RWPE2 (cell line): ENCODE measurements at regions not wholly inside any gene's neighbourhood (a gene's known extent, or its start where the extent isn't known, plus 50 kb on each side); places are given as distances from the start of the nearest gene placed in this dataset.

Experiments
- ATAC-seq: fragments of 200-7000 bp; cut with Tn5 transposase; 3 replicates; pipeline ENCODE4 v1.9.1; 2021; ENCODE audit warnings: low read depth
- DNase-seq: peaks from one replicate; pipeline ENCODE4 v3.0.0-alpha.2; 2020; ENCODE audit warnings: low spot score
- H3K27ac ChIP-seq: fragments of 450-650 bp; 2 replicates; pipeline ENCODE4 v1.5.1; 2017; ENCODE audit warnings: mild to moderate bottlenecking; ENCODE audit not compliant: poor library complexity, severe bottlenecking
- H3K27me3 ChIP-seq: fragments of 250-450 bp; sonication (Bioruptor Pico); 2 replicates; pipeline ENCODE4 v1.5.1; 2021; ENCODE audit warnings: mild to moderate bottlenecking, moderate library complexity; ENCODE audit not compliant: insufficient read depth, poor library complexity, severe bottlenecking
- H3K36me3 ChIP-seq: fragments of 250-450 bp; sonication (Bioruptor Pico); 2 replicates; pipeline ENCODE4 v1.5.1; 2020; ENCODE audit warnings: low read depth, mild to moderate bottlenecking, moderate library complexity
- H3K4me1 ChIP-seq: fragments of 250-450 bp; sonication (Bioruptor Pico); 2 replicates; pipeline ENCODE4 v1.5.1; 2021; ENCODE audit warnings: mild to moderate bottlenecking, moderate library complexity; ENCODE audit not compliant: insufficient read depth, poor library complexity, severe bottlenecking
- H3K4me3 ChIP-seq: fragments of 250-450 bp; sonication (Bioruptor Pico); 2 replicates; pipeline ENCODE4 v1.5.1; 2021; ENCODE audit warnings: mild to moderate bottlenecking, moderate library complexity; ENCODE audit not compliant: severe bottlenecking
- H3K9me3 ChIP-seq: fragments of 250-450 bp; sonication (Bioruptor Pico); 2 replicates; pipeline ENCODE4 v1.5.1; 2021; ENCODE audit warnings: mild to moderate bottlenecking, moderate library complexity; ENCODE audit not compliant: severe bottlenecking
- TF ChIP-seq, protein P1 (sequence below): fragments of 450-650 bp; IDR thresholded peaks from one replicate; pipeline ENCODE4 v1.5.1; 2017; ENCODE audit warnings: mild to moderate bottlenecking, moderate library complexity; ENCODE audit not compliant: poor library complexity, severe bottlenecking

- H3K27me3 ChIP-seq, result no peaks in the 10 kb centered on the region
- H3K4me3 ChIP-seq, result no peak overlapping the region
- TF ChIP-seq, protein P1, sequence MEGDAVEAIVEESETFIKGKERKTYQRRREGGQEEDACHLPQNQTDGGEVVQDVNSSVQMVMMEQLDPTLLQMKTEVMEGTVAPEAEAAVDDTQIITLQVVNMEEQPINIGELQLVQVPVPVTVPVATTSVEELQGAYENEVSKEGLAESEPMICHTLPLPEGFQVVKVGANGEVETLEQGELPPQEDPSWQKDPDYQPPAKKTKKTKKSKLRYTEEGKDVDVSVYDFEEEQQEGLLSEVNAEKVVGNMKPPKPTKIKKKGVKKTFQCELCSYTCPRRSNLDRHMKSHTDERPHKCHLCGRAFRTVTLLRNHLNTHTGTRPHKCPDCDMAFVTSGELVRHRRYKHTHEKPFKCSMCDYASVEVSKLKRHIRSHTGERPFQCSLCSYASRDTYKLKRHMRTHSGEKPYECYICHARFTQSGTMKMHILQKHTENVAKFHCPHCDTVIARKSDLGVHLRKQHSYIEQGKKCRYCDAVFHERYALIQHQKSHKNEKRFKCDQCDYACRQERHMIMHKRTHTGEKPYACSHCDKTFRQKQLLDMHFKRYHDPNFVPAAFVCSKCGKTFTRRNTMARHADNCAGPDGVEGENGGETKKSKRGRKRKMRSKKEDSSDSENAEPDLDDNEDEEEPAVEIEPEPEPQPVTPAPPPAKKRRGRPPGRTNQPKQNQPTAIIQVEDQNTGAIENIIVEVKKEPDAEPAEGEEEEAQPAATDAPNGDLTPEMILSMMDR, result no peak
- no peaks in the 10 kb centered on the region for H3K36me3 ChIP-seq
- peaks cover 13% of the 10 kb centered on the region for H3K4me1 ChIP-seq
- ATAC-seq, result peak; percentile 93
- peak overlapping the region; percentile 6 for H3K27ac ChIP-seq
- no peak for DNase-seq
- no peaks in the 10 kb centered on the region for H3K9me3 ChIP-seq
These were observed 1626.4 kb downstream of the C4orf33 start for GRCh38 chr4:130722361-130722760.

- no peaks in the 10 kb centered on the region for H3K36me3 ChIP-seq
- no peak for DNase-seq
- no peak overlapping the region for H3K27ac ChIP-seq
- no peak overlapping the region for H3K4me3 ChIP-seq
- H3K9me3 ChIP-seq, result no peaks in the 10 kb centered on the region
- H3K27me3 ChIP-seq, result no peaks in the 10 kb centered on the region
- TF ChIP-seq, protein P1, result no peak
- no peaks in the 10 kb centered on the region for H3K4me1 ChIP-seq
- no peak for ATAC-seq
These were observed 1640.7 kb downstream of the C4orf33 start for GRCh38 chr4:130736436-130737185.

- DNase-seq, result no peak
- no peak overlapping the region for H3K27ac ChIP-seq
- H3K36me3 ChIP-seq, result no peaks in the 10 kb centered on the region
- ATAC-seq, result no peak
- H3K27me3 ChIP-seq, result no peaks in the 10 kb centered on the region
- no peaks in the 10 kb centered on the region for H3K9me3 ChIP-seq
- TF ChIP-seq, protein P1, result no peak
- no peaks in the 10 kb centered on the region for H3K4me1 ChIP-seq
- no peak overlapping the region for H3K4me3 ChIP-seq
These were observed 1642.3 kb downstream of the C4orf33 start for GRCh38 chr4:130738233-130738632.

- Histone ChIP-seq H3K4me1 (no peaks in the 10 kb centered on the region), H3K4me3 (no peak overlapping the region), H3K27me3 (no peaks in the 10 kb centered on the region), H3K27ac (no peak overlapping the region), H3K9me3 (no peaks in the 10 kb centered on the region), H3K36me3 (no peaks in the 10 kb centered on the region)
- DNase-seq (no peak), ATAC-seq (no peak)
- TF ChIP-seq, protein P1, result peak; percentile 69
These were observed 1651.9 kb downstream of the C4orf33 start for GRCh38 chr4:130747842-130748241.

DNA sequence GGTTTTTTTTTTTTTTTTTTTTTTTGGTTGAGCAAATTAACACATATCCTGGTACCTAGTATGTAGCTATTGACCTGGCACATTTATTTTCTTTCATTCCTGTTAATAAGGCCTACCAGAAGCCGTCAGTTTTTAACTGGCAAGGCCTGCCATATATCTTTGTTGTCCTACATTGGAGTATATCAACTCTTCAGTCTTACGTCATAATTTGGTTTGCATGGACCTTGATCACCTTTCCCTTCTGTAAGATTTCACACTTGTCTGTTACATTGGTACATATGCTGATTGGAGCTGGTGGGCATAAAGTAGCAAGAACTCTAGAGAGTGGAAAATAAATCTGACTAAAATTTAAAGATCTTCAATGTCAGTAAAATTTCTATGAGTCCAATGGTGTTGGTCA lies 1658.0 kb downstream of the C4orf33 start:
- H3K4me3 ChIP-seq, result no peak overlapping the region
- ATAC-seq, result no peak
- H3K36me3 ChIP-seq, result no peaks in the 10 kb centered on the region
- TF ChIP-seq, protein P1, result no peak
- H3K4me1 ChIP-seq, result no peaks in the 10 kb centered on the region
- no peaks in the 10 kb centered on the region for H3K27me3 ChIP-seq
- no peak for DNase-seq
- no peak overlapping the region for H3K27ac ChIP-seq
- H3K9me3 ChIP-seq, result no peaks in the 10 kb centered on the region
